Loucy (cell line): ENCODE measurements at regions not wholly inside any gene's neighbourhood (a gene's known extent, or its start where the extent isn't known, plus 50 kb on each side); places are given as distances from the start of the nearest gene placed in this dataset.

ENCODE experiments used
- EZH2phosphoT487 ChIP-seq: fragments of 200-600 bp; IDR thresholded peaks from 2 replicates; pipeline ENCODE4 v1.6.1; 2018; ENCODE audit warnings: antibody characterized with exemption, mild to moderate bottlenecking, moderate library complexity, borderline replicate concordance
- TF ChIP-seq, protein P1 (sequence below): fragments of 200-600 bp; sonication (generic); conservative IDR thresholded peaks from 2 replicates; pipeline ENCODE4 v1.5.1; 2014; ENCODE audit warnings: mild to moderate bottlenecking, antibody characterized with exemption, low read length

DNA sequence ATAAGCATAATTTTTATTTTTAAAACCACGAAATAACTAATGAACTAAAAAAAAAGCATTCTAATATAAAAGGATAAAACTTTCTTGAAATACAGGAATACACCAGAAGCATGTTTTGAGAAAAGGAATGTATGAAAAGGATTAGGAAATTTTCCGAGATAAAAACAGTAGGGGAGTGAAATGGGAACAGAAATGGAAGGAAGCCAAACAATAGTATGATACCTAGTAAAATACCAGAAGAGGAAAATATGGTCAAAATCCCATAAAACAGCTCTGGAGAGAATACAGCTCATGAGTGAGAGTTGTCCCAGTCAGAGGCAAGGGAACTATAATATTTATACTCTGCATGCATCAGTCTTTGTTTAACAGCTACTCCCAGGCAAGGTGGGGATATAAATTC is 1016.2 kb downstream of the SLC6A15 start:
- TF ChIP-seq, protein P1, sequence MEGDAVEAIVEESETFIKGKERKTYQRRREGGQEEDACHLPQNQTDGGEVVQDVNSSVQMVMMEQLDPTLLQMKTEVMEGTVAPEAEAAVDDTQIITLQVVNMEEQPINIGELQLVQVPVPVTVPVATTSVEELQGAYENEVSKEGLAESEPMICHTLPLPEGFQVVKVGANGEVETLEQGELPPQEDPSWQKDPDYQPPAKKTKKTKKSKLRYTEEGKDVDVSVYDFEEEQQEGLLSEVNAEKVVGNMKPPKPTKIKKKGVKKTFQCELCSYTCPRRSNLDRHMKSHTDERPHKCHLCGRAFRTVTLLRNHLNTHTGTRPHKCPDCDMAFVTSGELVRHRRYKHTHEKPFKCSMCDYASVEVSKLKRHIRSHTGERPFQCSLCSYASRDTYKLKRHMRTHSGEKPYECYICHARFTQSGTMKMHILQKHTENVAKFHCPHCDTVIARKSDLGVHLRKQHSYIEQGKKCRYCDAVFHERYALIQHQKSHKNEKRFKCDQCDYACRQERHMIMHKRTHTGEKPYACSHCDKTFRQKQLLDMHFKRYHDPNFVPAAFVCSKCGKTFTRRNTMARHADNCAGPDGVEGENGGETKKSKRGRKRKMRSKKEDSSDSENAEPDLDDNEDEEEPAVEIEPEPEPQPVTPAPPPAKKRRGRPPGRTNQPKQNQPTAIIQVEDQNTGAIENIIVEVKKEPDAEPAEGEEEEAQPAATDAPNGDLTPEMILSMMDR: no peak
- no peak for TF ChIP-seq EZH2phosphoT487
